Activated CD4-positive, alpha-beta T cell treated with anti-CD3 and anti-CD28 coated beads, Interleukin-2, Interleukin-4, amounts not matched to agents 100 ng/mL and 50 ng/mL, durations not matched to agents 16 hours and 8 hours (primary cell): ENCODE measurements at regions not wholly inside any gene's neighbourhood (a gene's known extent, or its start where the extent isn't known, plus 50 kb on each side); places are given as distances from the start of the nearest gene placed in this dataset.

ENCODE experiments used
- DNase-seq: peaks from one replicate; pipeline ENCODE4 v3.0.0-alpha.2; 2020; ENCODE audit warnings: low spot score

GRCh38 chr1:184322253-184322652 lies 64.6 kb upstream of the C1orf21 start:
- DNase-seq, result no peak

GRCh38 chr1:184324972-184325371 lies 61.9 kb upstream of the C1orf21 start:
- no peak for DNase-seq

GRCh38 chr1:184326278-184326677 lies 60.6 kb upstream of the C1orf21 start:
- DNase-seq, result no peak

GRCh38 chr1:184329245-184329953 lies 57.4 kb upstream of the C1orf21 start:
- DNase-seq, result no peak

- DNase-seq, result no peak
Measured at GRCh38 chr1:184329962-184330868, 56.6 kb upstream of the C1orf21 start.

GRCh38 chr1:184330875-184331274 lies 56.0 kb upstream of the C1orf21 start:
- no peak for DNase-seq
